ENCODE measurements at regions not wholly inside any gene's neighbourhood (a gene's known extent, or its start where the extent isn't known, plus 50 kb on each side); places are given as distances from the start of the nearest gene placed in this dataset.

GRCh38 chr12:67827820-67828383 is 161.3 kb upstream of the IFNG-AS1 start:
- H3K9me3 ChIP-seq (ENCODE audit: control insufficient read depth in 1 of 2, low read length in 2 of 2): no peaks in the 10 kb centered on the region
- peak overlapping the region; percentile 56 to 73 for H3K9ac ChIP-seq (ENCODE audit: low read depth in 1 of 2, low read length in 2 of 2)
- H3K4me1 ChIP-seq (ENCODE audit: control insufficient read depth in 1 of 2, insufficient read depth in 2 of 2, low read length in 2 of 2): peaks cover 0 to 5% of the 10 kb centered on the region in 2 donors
- H3K36me3 ChIP-seq (ENCODE audit: control insufficient read depth in 1 of 2, insufficient read depth in 2 of 2, low read length in 2 of 2): no peaks in the 10 kb centered on the region
- no peaks in the 10 kb centered on the region for H3K27me3 ChIP-seq (ENCODE audit: control insufficient read depth in 1 of 2, insufficient read depth in 2 of 2, low read length in 2 of 2)
- H3K27ac ChIP-seq (ENCODE audit: low read depth, low read length): peak overlapping the region; percentile 75
- peak overlapping the region; percentile 72 to 76 for H3K4me3 ChIP-seq (ENCODE audit: low read depth in 1 of 2, low read length in 2 of 2)

- no peaks in the 10 kb centered on the region for H3K36me3 ChIP-seq (ENCODE audit: control insufficient read depth in 1 of 2, insufficient read depth in 2 of 2, low read length in 2 of 2)
- H3K9me3 ChIP-seq (ENCODE audit: control insufficient read depth in 1 of 2, low read length in 2 of 2): no peaks in the 10 kb centered on the region
- H3K27ac ChIP-seq (ENCODE audit: low read depth, low read length): no peak overlapping the region
- H3K27me3 ChIP-seq (ENCODE audit: control insufficient read depth in 1 of 2, insufficient read depth in 2 of 2, low read length in 2 of 2): no peaks in the 10 kb centered on the region
- no peak overlapping the region for H3K4me3 ChIP-seq (ENCODE audit: low read depth in 1 of 2, low read length in 2 of 2)
- H3K4me1 ChIP-seq (ENCODE audit: control insufficient read depth in 1 of 2, insufficient read depth in 2 of 2, low read length in 2 of 2): peaks cover 0 to 5% of the 10 kb centered on the region in 2 donors
- no peak overlapping the region for H3K9ac ChIP-seq (ENCODE audit: low read depth in 1 of 2, low read length in 2 of 2)
Observed at GRCh38 chr12:67829896-67830295, 159.4 kb upstream of the IFNG-AS1 start.

- Histone ChIP-seq H3K4me3 (ENCODE audit: low read depth in 1 of 2, low read length in 2 of 2) (no peak overlapping the region), H3K9me3 (ENCODE audit: control insufficient read depth in 1 of 2, low read length in 2 of 2) (no peaks in the 10 kb centered on the region), H3K27ac (ENCODE audit: low read depth, low read length) (no peak overlapping the region), H3K4me1 (ENCODE audit: control insufficient read depth in 1 of 2, insufficient read depth in 2 of 2, low read length in 2 of 2) (peaks cover 0 to 5% of the 10 kb centered on the region in 2 donors), H3K27me3 (ENCODE audit: control insufficient read depth in 1 of 2, insufficient read depth in 2 of 2, low read length in 2 of 2) (no peaks in the 10 kb centered on the region), H3K9ac (ENCODE audit: low read depth in 1 of 2, low read length in 2 of 2) (no peak overlapping the region), H3K36me3 (ENCODE audit: control insufficient read depth in 1 of 2, insufficient read depth in 2 of 2, low read length in 2 of 2) (no peaks in the 10 kb centered on the region)
Observed at GRCh38 chr12:67832155-67832554, 157.1 kb upstream of the IFNG-AS1 start.

GRCh38 chr12:67833602-67834001 is 155.6 kb upstream of the IFNG-AS1 start:
- no peak overlapping the region for H3K27ac ChIP-seq (ENCODE audit: low read depth, low read length)
- no peak overlapping the region for H3K4me3 ChIP-seq (ENCODE audit: low read depth in 1 of 2, low read length in 2 of 2)
- H3K9me3 ChIP-seq (ENCODE audit: control insufficient read depth in 1 of 2, low read length in 2 of 2): peaks cover 0 to 3% of the 10 kb centered on the region in 2 donors
- H3K27me3 ChIP-seq (ENCODE audit: control insufficient read depth in 1 of 2, insufficient read depth in 2 of 2, low read length in 2 of 2): no peaks in the 10 kb centered on the region
- no peak overlapping the region for H3K9ac ChIP-seq (ENCODE audit: low read depth in 1 of 2, low read length in 2 of 2)
- H3K4me1 ChIP-seq (ENCODE audit: control insufficient read depth in 1 of 2, insufficient read depth in 2 of 2, low read length in 2 of 2): no peaks in the 10 kb centered on the region
- H3K36me3 ChIP-seq (ENCODE audit: control insufficient read depth in 1 of 2, insufficient read depth in 2 of 2, low read length in 2 of 2): no peaks in the 10 kb centered on the region

- Histone ChIP-seq H3K27me3 (ENCODE audit: control insufficient read depth in 1 of 2, insufficient read depth in 2 of 2, low read length in 2 of 2) (no peaks in the 10 kb centered on the region), H3K4me3 (ENCODE audit: low read depth in 1 of 2, low read length in 2 of 2) (no peak overlapping the region), H3K36me3 (ENCODE audit: control insufficient read depth in 1 of 2, insufficient read depth in 2 of 2, low read length in 2 of 2) (no peaks in the 10 kb centered on the region), H3K9me3 (ENCODE audit: control insufficient read depth in 1 of 2, low read length in 2 of 2) (peaks cover 0 to 4% of the 10 kb centered on the region in 2 donors), H3K9ac (ENCODE audit: low read depth in 1 of 2, low read length in 2 of 2) (no peak overlapping the region), H3K4me1 (ENCODE audit: control insufficient read depth in 1 of 2, insufficient read depth in 2 of 2, low read length in 2 of 2) (peaks cover 0 to 7% of the 10 kb centered on the region in 2 donors), H3K27ac (ENCODE audit: low read depth, low read length) (no peak overlapping the region)
Observed at GRCh38 chr12:67837876-67838275, 151.4 kb upstream of the IFNG-AS1 start.

GRCh38 chr12:67842124-67842523 is 147.1 kb upstream of the IFNG-AS1 start:
- Histone ChIP-seq H3K4me3 (ENCODE audit: low read depth in 1 of 2, low read length in 2 of 2) (no peak overlapping the region), H3K9me3 (ENCODE audit: control insufficient read depth in 1 of 2, low read length in 2 of 2) (peaks cover 0 to 4% of the 10 kb centered on the region in 2 donors), H3K4me1 (ENCODE audit: control insufficient read depth in 1 of 2, insufficient read depth in 2 of 2, low read length in 2 of 2) (peaks cover 0 to 9% of the 10 kb centered on the region in 2 donors), H3K9ac (ENCODE audit: low read depth in 1 of 2, low read length in 2 of 2) (no peak overlapping the region), H3K27me3 (ENCODE audit: control insufficient read depth in 1 of 2, insufficient read depth in 2 of 2, low read length in 2 of 2) (no peaks in the 10 kb centered on the region), H3K36me3 (ENCODE audit: control insufficient read depth in 1 of 2, insufficient read depth in 2 of 2, low read length in 2 of 2) (no peaks in the 10 kb centered on the region), H3K27ac (ENCODE audit: low read depth, low read length) (no peak overlapping the region)

- Histone ChIP-seq H3K27me3 (ENCODE audit: control insufficient read depth in 1 of 2, insufficient read depth in 2 of 2, low read length in 2 of 2) (no peaks in the 10 kb centered on the region), H3K9ac (ENCODE audit: low read depth in 1 of 2, low read length in 2 of 2) (no peak overlapping the region)
Observed at GRCh38 chr12:67843257-67843656, 146.0 kb upstream of the IFNG-AS1 start.

GRCh38 chr12:67852701-67853100 is 136.5 kb upstream of the IFNG-AS1 start:
- peaks cover 0 to 3% of the 10 kb centered on the region in 2 donors for H3K4me1 ChIP-seq (ENCODE audit: control insufficient read depth in 1 of 2, insufficient read depth in 2 of 2, low read length in 2 of 2)
- H3K9ac ChIP-seq (ENCODE audit: low read depth in 1 of 2, low read length in 2 of 2): no peak overlapping the region
- no peaks in the 10 kb centered on the region for H3K36me3 ChIP-seq (ENCODE audit: control insufficient read depth in 1 of 2, insufficient read depth in 2 of 2, low read length in 2 of 2)
- H3K9me3 ChIP-seq (ENCODE audit: control insufficient read depth in 1 of 2, low read length in 2 of 2): no peaks in the 10 kb centered on the region
- no peak overlapping the region for H3K27ac ChIP-seq (ENCODE audit: low read depth, low read length)
- H3K27me3 ChIP-seq (ENCODE audit: control insufficient read depth in 1 of 2, insufficient read depth in 2 of 2, low read length in 2 of 2): peaks cover 0 to 3% of the 10 kb centered on the region in 2 donors
- no peak overlapping the region for H3K4me3 ChIP-seq (ENCODE audit: low read depth in 1 of 2, low read length in 2 of 2)

More at GRCh38 chr12:67843257-67843656, 146.0 kb upstream of the IFNG-AS1 start:
- Histone ChIP-seq H3K9me3 (ENCODE audit: control insufficient read depth in 1 of 2, low read length in 2 of 2) (peaks cover 0 to 4% of the 10 kb centered on the region in 2 donors), H3K4me1 (ENCODE audit: control insufficient read depth in 1 of 2, insufficient read depth in 2 of 2, low read length in 2 of 2) (peaks cover 0 to 9% of the 10 kb centered on the region in 2 donors), H3K36me3 (ENCODE audit: control insufficient read depth in 1 of 2, insufficient read depth in 2 of 2, low read length in 2 of 2) (no peaks in the 10 kb centered on the region), H3K4me3 (ENCODE audit: low read depth in 1 of 2, low read length in 2 of 2) (no peak overlapping the region), H3K27ac (ENCODE audit: low read depth, low read length) (no peak overlapping the region)

- no peak overlapping the region for H3K9ac ChIP-seq (ENCODE audit: low read depth in 1 of 2, low read length in 2 of 2)
- H3K36me3 ChIP-seq (ENCODE audit: control insufficient read depth in 1 of 2, insufficient read depth in 2 of 2, low read length in 2 of 2): no peaks in the 10 kb centered on the region
- H3K27me3 ChIP-seq (ENCODE audit: control insufficient read depth in 1 of 2, insufficient read depth in 2 of 2, low read length in 2 of 2): peaks cover 0 to 3% of the 10 kb centered on the region in 2 donors
- H3K27ac ChIP-seq (ENCODE audit: low read depth, low read length): no peak overlapping the region
- H3K9me3 ChIP-seq (ENCODE audit: control insufficient read depth in 1 of 2, low read length in 2 of 2): no peaks in the 10 kb centered on the region
- H3K4me3 ChIP-seq (ENCODE audit: low read depth in 1 of 2, low read length in 2 of 2): no peak overlapping the region
- H3K4me1 ChIP-seq (ENCODE audit: control insufficient read depth in 1 of 2, insufficient read depth in 2 of 2, low read length in 2 of 2): peaks cover 0 to 3% of the 10 kb centered on the region in 2 donors
Observed at GRCh38 chr12:67853204-67853603, 136.0 kb upstream of the IFNG-AS1 start.

GRCh38 chr12:67854351-67854750 is 134.9 kb upstream of the IFNG-AS1 start:
- peaks cover 0 to 3% of the 10 kb centered on the region in 2 donors for H3K4me1 ChIP-seq (ENCODE audit: control insufficient read depth in 1 of 2, insufficient read depth in 2 of 2, low read length in 2 of 2)
- H3K27me3 ChIP-seq (ENCODE audit: control insufficient read depth in 1 of 2, insufficient read depth in 2 of 2, low read length in 2 of 2): peaks cover 0 to 3% of the 10 kb centered on the region in 2 donors
- no peak overlapping the region for H3K27ac ChIP-seq (ENCODE audit: low read depth, low read length)

More at GRCh38 chr12:67854351-67854750, 134.9 kb upstream of the IFNG-AS1 start:
- Histone ChIP-seq H3K9me3 (ENCODE audit: control insufficient read depth in 1 of 2, low read length in 2 of 2) (no peaks in the 10 kb centered on the region), H3K9ac (ENCODE audit: low read depth in 1 of 2, low read length in 2 of 2) (no peak overlapping the region), H3K36me3 (ENCODE audit: control insufficient read depth in 1 of 2, insufficient read depth in 2 of 2, low read length in 2 of 2) (no peaks in the 10 kb centered on the region), H3K4me3 (ENCODE audit: low read depth in 1 of 2, low read length in 2 of 2) (no peak overlapping the region)

Measured in duodenal mucosa (tissue), 2 donors.